GM21717 (cell line): ENCODE measurements at regions not wholly inside any gene's neighbourhood (a gene's known extent, or its start where the extent isn't known, plus 50 kb on each side); places are given as distances from the start of the nearest gene placed in this dataset.
"Not testable (repeated sequence)": the region's sequence is repeated elsewhere in the genome, so short reads cannot be mapped to it uniquely, and the experiment has no call there.

Experiments
- ATAC-seq: cut with Tn5 transposase; IDR thresholded peaks from one replicate; pipeline ENCODE4 v1.9.1; 2021; ENCODE audit warnings: mild to moderate bottlenecking, moderate library complexity; ENCODE audit not compliant: unreplicated experiment

GRCh38 chr7:84738583-84739150 lies 448.2 kb downstream of the SEMA3D start:
- ATAC-seq = no peak

- no peak for ATAC-seq
These were observed 451.2 kb downstream of the SEMA3D start for GRCh38 chr7:84735677-84736076.

DNA sequence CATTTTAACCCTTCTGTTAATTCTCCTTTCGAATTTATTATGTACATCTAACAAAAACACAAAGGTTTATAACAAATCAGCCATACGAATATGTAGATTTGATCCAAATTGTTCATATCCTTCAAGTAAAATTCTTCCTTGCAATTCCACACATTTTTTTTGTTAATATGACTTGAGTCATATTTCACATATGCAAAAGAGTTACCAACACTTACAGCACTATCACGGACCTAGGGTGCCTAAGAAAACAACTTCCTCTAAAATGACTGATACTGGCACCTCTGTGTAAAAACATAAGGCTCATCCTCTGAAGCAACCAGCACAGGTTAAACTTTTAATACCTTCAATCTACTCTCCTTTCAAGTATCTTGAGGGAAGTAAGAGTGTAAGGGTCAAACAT lies 451.8 kb downstream of the SEMA3D start:
- no peak for ATAC-seq

GRCh38 chr7:84733976-84734375 lies 452.9 kb downstream of the SEMA3D start:
- not testable (repeated sequence) for ATAC-seq

DNA sequence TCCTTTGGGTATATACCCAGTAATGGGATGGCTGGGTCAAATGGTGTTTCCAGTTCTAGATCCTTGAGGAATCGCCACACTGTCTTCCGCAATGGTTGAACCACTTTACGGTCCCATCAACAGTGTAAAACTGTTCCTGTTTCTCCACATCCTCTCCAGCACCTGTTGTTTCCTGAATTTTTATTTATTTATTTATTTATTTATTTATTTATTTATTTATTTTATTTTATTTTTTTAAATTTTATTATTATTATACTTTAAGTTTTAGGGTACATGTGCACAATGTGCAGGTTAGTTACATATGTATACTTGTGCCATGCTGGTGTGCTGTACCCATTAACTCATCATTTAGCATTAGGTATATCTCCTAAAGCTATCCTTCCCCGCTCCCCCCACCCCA lies 456.0 kb downstream of the SEMA3D start:
- ATAC-seq = not testable (repeated sequence)

- no peak for ATAC-seq
These were observed 457.6 kb downstream of the SEMA3D start for GRCh38 chr7:84729284-84729683.

DNA sequence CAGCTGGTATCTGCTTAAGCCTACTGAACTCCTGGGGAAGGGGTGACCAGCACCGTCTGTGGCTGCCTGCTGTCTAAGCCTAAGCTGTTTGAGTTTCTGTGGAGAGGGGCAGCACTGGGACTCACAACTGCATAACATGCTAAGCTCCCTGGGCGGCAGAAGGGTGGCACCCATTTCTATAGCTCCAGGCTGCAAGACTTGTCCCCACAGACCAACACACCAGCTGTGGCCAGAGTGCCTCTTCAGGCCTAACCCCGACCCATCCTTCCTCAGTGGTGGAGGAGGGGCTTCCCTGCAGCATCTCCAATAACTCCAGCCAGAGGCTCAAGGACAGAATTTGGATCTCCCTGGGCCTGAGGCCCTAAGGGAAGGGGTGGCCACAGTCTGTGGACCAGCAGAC lies 464.1 kb downstream of the SEMA3D start:
- no peak for ATAC-seq

- no peak for ATAC-seq
These were observed 464.8 kb downstream of the SEMA3D start for GRCh38 chr7:84722086-84722485.

GRCh38 chr7:84720456-84721097 lies 466.3 kb downstream of the SEMA3D start:
- no peak for ATAC-seq

DNA sequence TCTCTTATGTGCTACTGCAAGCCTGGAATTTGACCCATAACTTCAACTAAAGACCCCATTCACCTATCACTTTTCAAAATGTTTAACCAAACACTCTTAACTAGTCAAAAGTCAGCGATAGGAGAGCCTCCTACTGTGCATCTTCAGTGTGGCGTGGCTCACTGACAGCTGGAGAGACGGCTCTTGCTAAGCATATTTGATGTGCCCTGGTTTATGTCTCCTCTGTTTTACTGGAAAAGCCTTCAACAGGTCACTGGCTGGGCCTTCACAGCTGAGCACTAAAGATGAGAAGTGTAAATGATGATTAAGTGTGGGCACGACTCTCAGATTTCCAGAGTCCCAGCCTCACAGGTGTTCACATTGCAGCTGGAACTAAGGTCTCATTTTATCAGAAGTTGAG lies 472.1 kb downstream of the SEMA3D start:
- no peak for ATAC-seq

DNA sequence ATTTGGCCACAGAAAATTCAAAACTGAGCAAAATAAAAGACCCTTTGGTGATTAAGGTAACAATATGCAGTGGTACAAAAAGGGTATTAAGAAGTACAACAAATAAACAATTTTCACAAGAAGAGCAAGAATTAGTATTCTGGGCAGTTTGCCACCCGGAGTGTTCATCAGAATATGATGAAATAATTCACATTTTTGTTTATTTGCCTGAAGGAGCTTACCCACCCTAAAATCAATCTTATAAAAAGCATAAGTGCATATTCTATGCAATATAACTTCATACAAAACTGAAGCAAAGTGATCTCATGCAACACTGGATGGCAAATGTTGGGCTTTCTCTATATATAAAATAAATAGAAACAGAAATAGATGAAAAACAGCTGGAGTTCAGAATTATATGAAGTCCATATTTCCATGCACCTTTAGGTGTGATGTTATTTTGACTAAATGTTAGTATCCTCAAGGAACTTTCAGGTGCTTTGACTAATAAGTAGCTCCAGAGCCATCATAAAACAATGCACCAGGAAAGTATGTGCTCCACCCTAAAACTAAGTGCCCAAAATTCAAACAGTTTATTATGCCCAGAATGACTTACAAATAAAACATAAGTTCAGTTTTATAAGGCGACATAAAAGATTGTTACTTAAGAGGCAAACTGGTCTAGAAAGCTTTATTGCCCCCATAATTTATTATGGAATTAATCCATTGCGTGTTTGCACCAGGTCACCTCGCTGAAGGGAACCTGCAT lies 474.3 kb downstream of the SEMA3D start:
- ATAC-seq = no peak

DNA sequence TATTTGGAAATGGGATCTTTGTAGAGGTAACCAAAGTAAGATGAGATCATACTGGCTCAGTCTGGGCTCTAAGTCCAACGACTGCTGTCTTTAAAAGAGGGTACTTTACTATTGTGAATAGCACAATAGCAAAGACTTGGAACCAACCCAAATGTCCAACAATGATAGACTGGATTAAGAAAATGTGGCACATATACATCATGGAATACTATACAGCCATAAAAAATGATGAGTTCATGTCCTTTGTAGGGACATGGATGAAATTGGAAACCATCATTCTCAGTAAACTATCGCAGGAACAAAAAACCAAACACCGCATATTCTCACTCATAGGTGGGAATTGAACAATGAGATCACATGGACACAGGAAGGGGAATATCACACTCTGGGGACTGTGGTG lies 476.3 kb downstream of the SEMA3D start:
- ATAC-seq = not testable (repeated sequence)

DNA sequence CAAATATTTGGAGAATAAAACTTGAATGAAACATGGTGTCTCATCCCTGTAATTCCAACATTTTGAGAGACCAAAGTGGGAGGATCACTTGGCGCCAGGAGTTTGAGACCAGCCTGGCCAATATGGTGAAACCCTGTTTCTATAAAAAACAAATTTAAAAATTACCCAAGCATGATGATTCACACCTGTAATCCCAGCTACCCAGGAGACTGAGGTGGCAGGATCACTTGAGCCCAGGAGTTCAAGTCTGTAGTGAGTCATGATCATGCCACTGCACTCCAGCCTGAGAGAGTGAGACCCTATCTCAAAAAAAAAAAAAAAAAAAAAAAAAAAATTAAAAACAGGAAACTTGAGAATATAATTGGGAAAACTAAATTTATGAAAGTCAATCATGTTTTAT lies 481.1 kb downstream of the SEMA3D start:
- no peak for ATAC-seq

DNA sequence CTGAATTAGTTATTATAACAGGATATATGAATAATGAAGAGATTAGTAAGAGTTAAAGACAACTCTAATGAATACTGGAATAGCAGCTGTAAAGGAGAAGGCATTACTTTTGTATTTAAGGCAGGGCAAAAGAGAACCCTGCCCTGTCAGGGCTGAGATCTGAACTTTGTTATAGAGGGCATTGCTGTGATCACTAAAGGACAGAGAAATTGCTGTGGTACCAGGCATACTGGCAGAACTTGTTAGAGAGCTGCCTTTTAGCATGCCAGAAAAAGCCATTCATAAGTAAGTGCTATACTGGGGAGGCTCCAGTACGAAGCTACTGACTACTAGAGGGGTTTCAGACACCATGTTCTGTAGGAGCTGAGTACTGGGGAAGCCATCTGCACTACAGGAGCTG lies 481.8 kb downstream of the SEMA3D start:
- no peak for ATAC-seq

DNA sequence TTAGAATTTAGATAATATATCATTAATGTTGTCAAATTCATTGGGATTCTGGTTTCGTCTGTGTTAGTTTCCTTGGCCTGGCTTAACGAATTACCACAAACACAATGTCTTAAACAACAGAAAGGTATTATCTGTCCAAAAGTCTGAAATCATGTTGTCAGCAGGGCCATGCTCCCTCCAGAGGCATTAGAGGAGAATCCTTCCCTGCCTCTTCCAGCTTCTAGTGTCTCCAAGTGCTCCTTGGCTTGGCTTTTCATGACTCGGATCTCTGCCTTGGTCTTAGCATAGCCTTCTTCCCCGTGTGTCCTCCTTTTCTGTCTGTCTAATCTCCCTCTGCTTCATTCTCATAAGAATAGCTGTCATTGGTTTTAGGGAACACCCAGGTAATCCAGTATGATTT lies 482.5 kb downstream of the SEMA3D start:
- no peak for ATAC-seq

- no peak for ATAC-seq
These were observed 485.1 kb downstream of the SEMA3D start for GRCh38 chr7:84701524-84702306.

DNA sequence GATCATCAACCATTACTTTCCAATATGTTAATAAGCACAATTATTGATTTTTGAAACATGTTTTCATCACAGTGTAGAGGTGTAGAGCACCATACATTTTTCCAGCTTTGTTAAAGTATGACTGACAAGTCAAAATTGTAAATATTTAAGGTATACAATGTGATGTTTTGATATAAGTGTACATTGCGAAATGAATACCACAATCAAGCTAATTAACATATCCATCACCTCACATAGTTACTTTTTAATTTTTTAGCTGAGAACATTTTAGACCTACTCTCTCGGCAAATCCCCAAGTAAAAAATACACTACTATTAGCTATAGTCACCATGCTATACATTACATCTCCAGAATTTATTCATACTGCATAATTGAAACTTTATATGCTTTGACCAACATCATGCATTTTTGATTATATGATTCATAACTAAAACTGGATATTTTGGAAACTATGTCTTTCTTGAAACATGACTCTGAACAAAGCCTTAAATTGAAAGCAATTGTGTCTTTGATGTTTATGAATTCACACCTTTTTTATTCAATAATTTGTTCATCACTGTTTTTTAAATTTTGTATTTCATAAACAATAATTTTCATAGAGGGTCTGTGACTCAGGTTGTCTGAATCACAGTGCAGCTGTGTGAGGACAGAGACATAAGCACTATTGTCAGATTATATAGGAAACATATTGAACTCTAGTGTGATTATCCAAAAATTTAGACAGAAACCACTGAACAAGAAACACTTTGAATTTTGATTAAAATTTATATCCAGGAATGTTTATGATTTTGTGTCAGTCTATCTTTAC lies 486.1 kb downstream of the SEMA3D start:
- no peak for ATAC-seq

DNA sequence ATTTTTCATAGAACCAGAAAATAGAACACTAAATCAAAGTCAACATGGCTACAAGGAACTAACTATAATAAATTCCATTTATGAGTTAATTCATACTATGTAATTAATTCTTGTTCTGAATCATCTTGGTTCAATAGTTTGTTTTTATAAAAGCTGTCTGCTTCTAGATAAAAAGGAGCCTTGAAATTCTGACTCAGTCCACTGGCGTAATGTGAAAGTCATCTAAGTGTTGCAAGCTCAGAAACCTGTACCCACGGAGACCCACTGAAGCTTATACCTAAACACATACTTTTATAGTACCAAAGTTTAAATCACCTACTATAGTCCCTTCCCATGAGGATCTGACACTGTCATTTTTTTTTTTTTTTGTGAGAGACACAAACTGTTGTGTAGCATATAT lies 489.4 kb downstream of the SEMA3D start:
- no peak for ATAC-seq

- ATAC-seq = no peak
These were observed 493.4 kb downstream of the SEMA3D start for GRCh38 chr7:84693483-84693882.

DNA sequence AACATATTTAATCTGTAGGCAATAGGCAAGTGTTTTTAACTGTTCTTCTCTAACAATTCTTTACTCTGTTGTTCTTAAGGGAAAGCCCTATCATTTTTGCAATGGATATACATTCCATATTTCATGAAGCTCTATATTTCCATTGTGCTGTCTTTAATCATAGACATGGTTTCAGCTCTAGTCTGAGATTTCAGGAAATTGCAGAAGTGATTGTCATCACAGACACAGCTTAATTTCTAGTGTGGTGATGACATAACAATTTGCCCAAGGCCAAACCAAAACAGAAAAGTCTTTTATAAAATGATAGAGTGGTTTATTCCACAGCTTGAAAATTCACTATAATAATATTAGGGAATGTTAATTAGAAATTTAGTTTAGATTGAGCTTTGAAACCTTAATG lies 494.1 kb upstream of the SEMA3A start:
- ATAC-seq = no peak

DNA sequence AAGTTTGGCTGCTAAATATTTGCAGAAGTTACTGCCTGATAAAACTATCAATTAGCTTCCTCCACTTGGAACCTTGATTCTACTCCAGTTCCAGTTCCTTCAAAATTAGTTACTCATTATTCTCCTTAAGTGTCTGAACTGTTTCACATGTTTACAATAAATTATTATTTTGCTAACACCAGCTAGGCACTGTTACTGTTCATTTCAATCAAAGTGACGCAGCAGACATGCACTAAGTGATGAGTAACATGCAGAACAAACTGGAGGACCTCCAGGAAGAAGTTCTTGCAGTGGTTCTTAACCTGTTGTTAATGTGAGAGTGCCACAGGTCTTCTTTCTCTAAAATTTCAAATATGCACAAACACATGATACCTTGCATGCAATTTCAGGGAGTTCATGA lies 491.8 kb upstream of the SEMA3A start:
- no peak for ATAC-seq
